HCT116 (cell line): ENCODE measurements at regions not wholly inside any gene's neighbourhood (a gene's known extent, or its start where the extent isn't known, plus 50 kb on each side); places are given as distances from the start of the nearest gene placed in this dataset.

Experiments
- ATAC-seq: fragments of 200-7000 bp; cut with Tn5 transposase; 2 replicates; pipeline ENCODE4 v1.9.1; 2020; ENCODE audit warnings: mild to moderate bottlenecking, moderate library complexity
- BruUV-seq: library from RNA; stranded (reverse); fragments of 400-500 nt; replicated peaks from 2 replicates; lab custom pipeline; 2021; lab: Mats Ljungman, UMichigan
- CTCF ChIA-PET: fragments of 300-600 bp; sonication (Branson Sonifier 250); formaldehyde crosslinking; loops from one replicate; lab custom pipeline; 2021; ENCODE audit warnings: antibody characterized with exemption; lab: Charles Lee
- POLR2A ChIA-PET: fragments of 300-600, 350-600 bp; sonication (Branson Sonifier 250); formaldehyde crosslinking; loops from one replicate; lab custom pipeline; 2021; ENCODE audit warnings: antibody characterized with exemption; lab: Charles Lee
- RAD21 ChIA-PET, 2 experiments: fragments of 300-600 bp; sonication (Branson Sonifier 250); formaldehyde crosslinking; loops; one replicate each; lab custom pipeline; 2023; ENCODE audit warnings: low total read pairs in 2 of 2; ENCODE audit not compliant: uncharacterized antibody in 2 of 2, unreplicated experiment in 2 of 2, low non-redundant PET in 1 of 2; lab: Charles Lee
- DNase-seq: peaks from one replicate; pipeline ENCODE4 v3.0.0-alpha.2; 2010; ENCODE audit warnings: low read depth, low spot score
- H2AFZ ChIP-seq: fragments of 200-600 bp; shearing (Covaris generic), sonication (generic); 2 replicates; pipeline ENCODE4 v1.6.1; 2017; ENCODE audit warnings: low read depth, mixed run types, mixed read lengths, antibody characterized with exemption, low read length; ENCODE audit not compliant: poor library complexity, severe bottlenecking
- H3K27ac ChIP-seq: 2 replicates; pipeline ENCODE4 v1.5.1; 2012; ENCODE audit warnings: low read depth, low read length
- H3K27me3 ChIP-seq: fragments of 200-600 bp; sonication (generic); 2 replicates; pipeline ENCODE4 v1.6.1; 2016; ENCODE audit warnings: mixed run types, low read length, mixed read lengths; ENCODE audit not compliant: insufficient read depth
- H3K36me3 ChIP-seq, 2 experiments: fragments of 200-500 bp in 1 of 2; fragments of 200-600 bp in 1 of 2; sonication (Bioruptor generic) in 1 of 2; sonication (generic) in 1 of 2; 2 replicates each; pipeline versions ENCODE4 v1.5.1 to v1.6.1; 2014 to 2016; ENCODE audit warnings: low read length in 2 of 2, inconsistent platforms in 1 of 2, mixed read lengths in 1 of 2, mixed run types in 1 of 2; ENCODE audit not compliant: insufficient read depth in 2 of 2, control insufficient read depth in 1 of 2
- H3K4me1 ChIP-seq, 2 experiments: fragments of 200-600 bp in 1 of 2; sonication (generic) in 1 of 2; 2 replicates each; pipeline versions ENCODE4 v1.5.1 to v1.6.1; 2012 to 2017; ENCODE audit warnings: low read length in 2 of 2, inconsistent platforms in 1 of 2, mild to moderate bottlenecking in 1 of 2, mixed read lengths in 1 of 2, mixed run types in 1 of 2, moderate library complexity in 1 of 2; ENCODE audit not compliant: insufficient read depth in 2 of 2, control insufficient read depth in 1 of 2
- H3K4me2 ChIP-seq: fragments of 200-600 bp; sonication (generic); 2 replicates; pipeline ENCODE4 v1.6.1; 2017; ENCODE audit warnings: mixed run types, low read length, mixed read lengths
- H3K4me3 ChIP-seq, 2 experiments: fragments of 200-600 bp in 1 of 2; sonication (generic) in 1 of 2; replicated peaks in 1 of 2; 2 replicates each; pipeline ENCODE4 v1.5.1; 2011 to 2016; ENCODE audit warnings: low read length in 2 of 2, control low read depth in 1 of 2, low read depth in 1 of 2, mild to moderate bottlenecking in 1 of 2, mixed read lengths in 1 of 2, mixed run types in 1 of 2
- H3K79me2 ChIP-seq: fragments of 200-600 bp; sonication (generic); 2 replicates; pipeline ENCODE4 v1.6.1; 2017; ENCODE audit warnings: mild to moderate bottlenecking, mixed run types, low read length, moderate library complexity, mixed read lengths; ENCODE audit not compliant: insufficient read depth
- H3K9ac ChIP-seq: fragments of 200-600 bp; sonication (generic); 2 replicates; pipeline ENCODE4 v1.6.1; 2016; ENCODE audit warnings: low read length, mixed read lengths
- H3K9me2 ChIP-seq: fragments of 200-600 bp; sonication (generic), shearing (Covaris generic); 2 replicates; pipeline ENCODE4 v1.6.1; 2017; ENCODE audit warnings: mixed run types, mild to moderate bottlenecking, moderate library complexity; ENCODE audit not compliant: insufficient read depth
- H3K9me3 ChIP-seq, 2 experiments: fragments of 200-500 bp in 1 of 2; fragments of 200-600 bp in 1 of 2; sonication (Bioruptor generic) in 1 of 2; sonication (generic) in 1 of 2; 2 replicates each; pipeline ENCODE4 v1.6.1; 2014 to 2017; ENCODE audit warnings: low read length in 2 of 2, mixed read lengths in 2 of 2, inconsistent platforms in 1 of 2, low read depth in 1 of 2, mild to moderate bottlenecking in 1 of 2, mixed run types in 1 of 2, moderate library complexity in 1 of 2; ENCODE audit not compliant: control insufficient read depth in 1 of 2, insufficient read depth in 1 of 2
- H4K20me1 ChIP-seq: fragments of 200-600 bp; sonication (generic), shearing (Covaris generic); 2 replicates; pipeline ENCODE4 v1.6.1; 2017; ENCODE audit warnings: mixed run types, mild to moderate bottlenecking, moderate library complexity; ENCODE audit not compliant: insufficient read depth
- EZH2 ChIP-seq: fragments of 200-600 bp; sonication (generic); IDR thresholded peaks from 2 replicates; pipeline ENCODE4 v1.6.1; 2017; ENCODE audit warnings: antibody characterized with exemption, mixed run types
- POLR2A ChIP-seq: IDR thresholded peaks from 2 replicates; pipeline ENCODE4 v1.7.0; 2011; ENCODE audit warnings: borderline replicate concordance; ENCODE audit not compliant: insufficient read depth, insufficient read length; ENCODE audit errors: extremely low read depth
- POLR2AphosphoS5 ChIP-seq: IDR thresholded peaks from 2 replicates; pipeline ENCODE4 v1.6.1; 2011; ENCODE audit warnings: mild to moderate bottlenecking, low read depth, low read length, moderate library complexity
- TCF7L2 ChIP-seq: IDR thresholded peaks from 2 replicates; pipeline ENCODE4 v1.7.0; 2011; ENCODE audit warnings: borderline replicate concordance, inconsistent platforms; ENCODE audit not compliant: insufficient read depth, insufficient read length; ENCODE audit errors: extremely low read depth
- intact Hi-C: fragments of 100-400 bp; cut with micrococcal nuclease; formaldehyde crosslinking; loops from 2 replicates; pipeline ENCODE4 v1.10.0; 2022
- TF ChIP-seq, protein P1 (sequence below): IDR thresholded peaks from 2 replicates; pipeline ENCODE4 v1.6.1; 2011; ENCODE audit warnings: mild to moderate bottlenecking, low read length, moderate library complexity; ENCODE audit not compliant: insufficient replicate concordance; ENCODE audit errors: extremely low read depth
- TF ChIP-seq, protein P2 (sequence below): IDR thresholded peaks from 2 replicates; pipeline ENCODE4 v1.6.1; 2012

GRCh38 chr15:62846805-62847495, 195.6 kb upstream of the TPM1 start:
- peaks cover 0 to 12% of the 10 kb centered on the region in 2 experiments; a peak in 2 of 4 replicates for H3K4me1 ChIP-seq
- H3K9me2 ChIP-seq = no peaks in the 10 kb centered on the region
- no peaks in the 10 kb centered on the region for H3K9me3 ChIP-seq
- H3K9ac ChIP-seq = no peak overlapping the region
- no TSS peak for BruUV-seq
- H3K79me2 ChIP-seq = no peaks in the 10 kb centered on the region
- no peaks in the 10 kb centered on the region for H4K20me1 ChIP-seq
- no peak overlapping the region for H3K27ac ChIP-seq
- intact Hi-C loops = loop anchor here (5.0 kb wide), 1 partner anchor 555 kb away; no protein-coding TSS in a partner anchor
- TF ChIP-seq, protein P1, sequence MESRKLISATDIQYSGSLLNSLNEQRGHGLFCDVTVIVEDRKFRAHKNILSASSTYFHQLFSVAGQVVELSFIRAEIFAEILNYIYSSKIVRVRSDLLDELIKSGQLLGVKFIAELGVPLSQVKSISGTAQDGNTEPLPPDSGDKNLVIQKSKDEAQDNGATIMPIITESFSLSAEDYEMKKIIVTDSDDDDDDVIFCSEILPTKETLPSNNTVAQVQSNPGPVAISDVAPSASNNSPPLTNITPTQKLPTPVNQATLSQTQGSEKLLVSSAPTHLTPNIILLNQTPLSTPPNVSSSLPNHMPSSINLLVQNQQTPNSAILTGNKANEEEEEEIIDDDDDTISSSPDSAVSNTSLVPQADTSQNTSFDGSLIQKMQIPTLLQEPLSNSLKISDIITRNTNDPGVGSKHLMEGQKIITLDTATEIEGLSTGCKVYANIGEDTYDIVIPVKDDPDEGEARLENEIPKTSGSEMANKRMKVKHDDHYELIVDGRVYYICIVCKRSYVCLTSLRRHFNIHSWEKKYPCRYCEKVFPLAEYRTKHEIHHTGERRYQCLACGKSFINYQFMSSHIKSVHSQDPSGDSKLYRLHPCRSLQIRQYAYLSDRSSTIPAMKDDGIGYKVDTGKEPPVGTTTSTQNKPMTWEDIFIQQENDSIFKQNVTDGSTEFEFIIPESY = no peak
- TF ChIP-seq TCF7L2 (no peak), POLR2A (no peak), EZH2 (no peak), POLR2AphosphoS5 (no peak)
- TF ChIP-seq, protein P2, sequence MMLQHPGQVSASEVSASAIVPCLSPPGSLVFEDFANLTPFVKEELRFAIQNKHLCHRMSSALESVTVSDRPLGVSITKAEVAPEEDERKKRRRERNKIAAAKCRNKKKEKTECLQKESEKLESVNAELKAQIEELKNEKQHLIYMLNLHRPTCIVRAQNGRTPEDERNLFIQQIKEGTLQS = no peak
- no peak overlapping the region for H3K4me3 ChIP-seq
- ChIA-PET POLR2A (no interaction called here), CTCF (interaction anchor here (0.8 to 2.7 kb wide), 3 partner anchors 48 to 247 kb away, joined by 3 to 26 read pairs (median 4); no protein-coding TSS in a partner anchor), RAD21 (no interaction called here)
- H3K27me3 ChIP-seq = no peaks in the 10 kb centered on the region
- H2AFZ ChIP-seq = no peak overlapping the region
- no peaks in the 10 kb centered on the region for H3K36me3 ChIP-seq
- no peak overlapping the region for H3K4me2 ChIP-seq
- DNase-seq (no peak), ATAC-seq (no peak)
